Right lobe of liver (tissue), 4 donors: ENCODE measurements at regions not wholly inside any gene's neighbourhood (a gene's known extent, or its start where the extent isn't known, plus 50 kb on each side); places are given as distances from the start of the nearest gene placed in this dataset.

Source experiments
- CTCF ChIP-seq, 4 donors: fragments of 200-600 bp in 3 of 4; fragments of 450-650 bp in 1 of 4; IDR thresholded peaks; one replicate each; pipeline versions ENCODE4 v1.5.1 to v1.8.0; 2016 to 2022; ENCODE audit warnings: antibody characterized with exemption in 4 of 4, mild to moderate bottlenecking in 2 of 4
- POLR2A ChIP-seq: fragments of 450-650 bp; IDR thresholded peaks from one replicate; pipeline ENCODE4 v1.6.1; 2017; ENCODE audit warnings: antibody characterized with exemption, mild to moderate bottlenecking
- donor health status: DM: no; HTN: no; CAD: no.
- donor health status: DM: no; HTN: no; CAD: no.
- donor health status: DM: no; HTN: yes; CAD: no.

DNA sequence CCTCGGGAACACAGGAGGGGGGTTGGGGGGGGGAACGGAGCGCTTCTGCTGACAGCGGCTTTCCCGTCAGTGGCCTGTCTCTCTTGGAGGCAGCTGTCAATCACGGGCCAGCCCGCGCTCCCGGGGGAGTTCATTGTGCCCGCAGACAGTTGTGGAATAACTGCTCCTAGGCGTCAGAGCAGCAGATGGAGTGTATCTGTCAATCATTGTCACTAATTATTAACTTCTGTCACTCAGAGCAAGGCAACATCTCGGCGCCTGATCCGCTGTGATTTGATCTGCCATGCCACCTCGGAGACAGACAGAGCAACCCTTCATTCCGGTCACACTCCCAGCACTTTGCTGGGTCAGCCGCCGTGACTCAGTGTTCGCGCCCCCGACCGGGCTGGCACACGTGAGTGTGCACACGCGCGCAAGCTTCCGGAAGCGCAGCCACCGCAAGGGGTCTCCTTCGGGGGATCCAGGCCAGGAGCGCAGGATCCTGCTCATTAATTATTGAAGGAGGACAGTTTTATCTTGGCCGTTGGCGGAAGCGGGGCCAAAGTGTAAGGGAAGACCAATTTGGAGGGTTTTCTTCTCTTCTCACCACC lies 75.8 kb downstream of the RRAGC start:
- TF ChIP-seq POLR2A (no peak), CTCF (IDR thresholded peaks at IDR 0.05) (no peak)
